IMR-90 (cell line): ENCODE measurements at regions not wholly inside any gene's neighbourhood (a gene's known extent, or its start where the extent isn't known, plus 50 kb on each side); places are given as distances from the start of the nearest gene placed in this dataset.

Experiments
- ATAC-seq: fragments of 200-7000 bp; cut with Tn5 transposase; 2 replicates; pipeline ENCODE4 v1.9.1; 2020; ENCODE audit warnings: low read depth, mild to moderate bottlenecking, moderate library complexity
- BruUV-seq: library from RNA; stranded (reverse); fragments of 400-500 nt; replicated peaks from 2 replicates; lab custom pipeline; 2021; lab: Mats Ljungman, UMichigan
- CTCF ChIA-PET: fragments of 300-600 bp; formaldehyde crosslinking; extraction: SDS; loops from one replicate; lab custom pipeline; 2021; ENCODE audit warnings: antibody characterized with exemption; lab: Yijun Ruan, JAX
- POLR2A ChIA-PET: fragments of 300-600 bp; sonication (Branson Sonifier 250); formaldehyde crosslinking; loops from one replicate; lab custom pipeline; 2022; ENCODE audit warnings: antibody characterized with exemption; ENCODE audit not compliant: unreplicated experiment; lab: Charles Lee
- DNase-seq: peaks from one replicate; pipeline ENCODE4 v3.0.0; 2013
- H2AFZ ChIP-seq: replicated peaks from 2 replicates; pipeline ENCODE3; 2013; ENCODE audit warnings: low read length, mild to moderate bottlenecking; ENCODE audit not compliant: poor library complexity
- H2AK5ac ChIP-seq: 2 replicates; pipeline ENCODE4 v1.6.1; 2013; ENCODE audit warnings: low read depth, low read length, inconsistent platforms
- H2AK9ac ChIP-seq: replicated peaks from 2 replicates; pipeline ENCODE3; 2013; ENCODE audit warnings: mild to moderate bottlenecking, low read depth, low read length, moderate library complexity; ENCODE audit not compliant: poor library complexity
- H2BK120ac ChIP-seq: 2 replicates; pipeline ENCODE4 v1.6.1; 2013; ENCODE audit warnings: low read depth, low read length, inconsistent platforms
- H2BK15ac ChIP-seq: 3 replicates; pipeline ENCODE4 v1.6.1; 2013; ENCODE audit warnings: low read depth, low read length, inconsistent platforms
- H2BK20ac ChIP-seq: 2 replicates; pipeline ENCODE4 v1.6.1; 2013; ENCODE audit warnings: low read depth, mild to moderate bottlenecking, inconsistent platforms, low read length, moderate library complexity
- H2BK5ac ChIP-seq: 2 replicates; pipeline ENCODE4 v1.6.1; 2013; ENCODE audit warnings: mild to moderate bottlenecking, low read depth, low read length, inconsistent platforms; ENCODE audit not compliant: poor library complexity, severe bottlenecking
- H3K14ac ChIP-seq: replicated peaks from 2 replicates; pipeline ENCODE4 v1.6.1; 2013; ENCODE audit warnings: low read depth, low read length, inconsistent platforms
- H3K18ac ChIP-seq: 2 replicates; pipeline ENCODE4 v1.6.1; 2013; ENCODE audit warnings: low read depth, low read length, control low read depth
- H3K23ac ChIP-seq: 2 replicates; pipeline ENCODE4 v1.6.1; 2013; ENCODE audit warnings: low read depth, low read length, inconsistent platforms
- H3K27ac ChIP-seq: 2 replicates; pipeline ENCODE4 v1.5.1; 2013; ENCODE audit warnings: mild to moderate bottlenecking, control low read depth, low read length; ENCODE audit not compliant: insufficient read depth
- H3K27me3 ChIP-seq: 2 replicates; pipeline ENCODE4 v1.6.1; 2013; ENCODE audit warnings: low read length; ENCODE audit not compliant: control insufficient read depth, insufficient read depth
- H3K36me3 ChIP-seq: 2 replicates; pipeline ENCODE4 v1.6.1; 2013; ENCODE audit warnings: low read length, mixed read lengths; ENCODE audit not compliant: control insufficient read depth, insufficient read depth
- H3K4ac ChIP-seq: 2 replicates; pipeline ENCODE4 v1.6.1; 2013; ENCODE audit warnings: low read depth, low read length, inconsistent platforms
- H3K4me1 ChIP-seq: 2 replicates; pipeline ENCODE4 v1.6.1; 2013; ENCODE audit warnings: low read length, mixed read lengths; ENCODE audit not compliant: control insufficient read depth, insufficient read depth
- H3K4me2 ChIP-seq: 2 replicates; pipeline ENCODE4 v1.6.1; 2013; ENCODE audit warnings: low read depth, mild to moderate bottlenecking, control low read depth, low read length, moderate library complexity
- H3K4me3 ChIP-seq: 2 replicates; pipeline ENCODE4 v1.5.1; 2013; ENCODE audit warnings: low read depth, mild to moderate bottlenecking, control low read depth, low read length, moderate library complexity; ENCODE audit not compliant: insufficient read depth
- H3K56ac ChIP-seq: 2 replicates; pipeline ENCODE4 v1.6.1; 2013; ENCODE audit warnings: low read length, inconsistent platforms; ENCODE audit not compliant: insufficient read depth; ENCODE audit errors: extremely low read depth
- H3K79me1 ChIP-seq, 2 experiments: 2 replicates each; pipeline ENCODE4 v1.6.1; 2013; ENCODE audit warnings: low read length in 2 of 2, inconsistent platforms in 1 of 2, low read depth in 1 of 2
- H3K9ac ChIP-seq: 2 replicates; pipeline ENCODE4 v1.6.1; 2013; ENCODE audit warnings: low read depth, low read length, control low read depth
- H3K9me1 ChIP-seq: 2 replicates; pipeline ENCODE4 v1.6.1; 2013; ENCODE audit warnings: low read length, inconsistent platforms; ENCODE audit not compliant: insufficient read depth
- H3K9me3 ChIP-seq: 2 replicates; pipeline ENCODE4 v1.6.1; 2013; ENCODE audit warnings: low read length; ENCODE audit not compliant: control insufficient read depth, insufficient read depth
- H4K20me1 ChIP-seq: 2 replicates; pipeline ENCODE4 v1.6.1; 2013; ENCODE audit warnings: low read length, inconsistent platforms; ENCODE audit not compliant: insufficient read depth
- H4K5ac ChIP-seq: 2 replicates; pipeline ENCODE4 v1.6.1; 2013; ENCODE audit warnings: mild to moderate bottlenecking, low read depth, low read length, control low read depth
- H4K8ac ChIP-seq, 2 experiments: 2 replicates each; pipeline ENCODE4 v1.6.1; 2013; ENCODE audit warnings: low read depth in 2 of 2, low read length in 2 of 2, control low read depth in 1 of 2, inconsistent platforms in 1 of 2
- H4K91ac ChIP-seq: 2 replicates; pipeline ENCODE4 v1.6.1; 2013; ENCODE audit warnings: low read depth, low read length, inconsistent platforms; ENCODE audit not compliant: insufficient read depth
- CEBPB ChIP-seq: IDR thresholded peaks from 2 replicates; pipeline ENCODE4 v1.6.1; 2012; ENCODE audit warnings: low read depth, low read length, improper control_type of control experiment
- CHD1 ChIP-seq: IDR thresholded peaks from 2 replicates; pipeline ENCODE4 v1.6.1; 2012; ENCODE audit warnings: low read depth, low read length, improper control_type of control experiment
- MAFK ChIP-seq: IDR thresholded peaks from 2 replicates; pipeline ENCODE4 v1.6.1; 2012; ENCODE audit warnings: low read depth, low read length, improper control_type of control experiment
- MAZ ChIP-seq: IDR thresholded peaks from 2 replicates; pipeline ENCODE4 v1.6.1; 2012; ENCODE audit warnings: low read depth, mild to moderate bottlenecking, low read length, improper control_type of control experiment, moderate library complexity, borderline replicate concordance
- MXI1 ChIP-seq: IDR thresholded peaks from 2 replicates; pipeline ENCODE4 v1.6.1; 2012; ENCODE audit warnings: low read depth, mild to moderate bottlenecking, low read length, moderate library complexity, borderline replicate concordance
- NFE2L2 ChIP-seq: fragments of 150-350 bp; IDR thresholded peaks from 2 replicates; pipeline ENCODE4 v1.6.1; 2016; ENCODE audit warnings: low read depth, mild to moderate bottlenecking, low read length
- POLR2A ChIP-seq: IDR thresholded peaks from 2 replicates; pipeline ENCODE4 v1.6.1; 2012; ENCODE audit warnings: mild to moderate bottlenecking, low read depth, low read length
- RAD21 ChIP-seq: IDR thresholded peaks from 2 replicates; pipeline ENCODE4 v1.6.1; 2012; ENCODE audit warnings: low read length, improper control_type of control experiment
- RCOR1 ChIP-seq: IDR thresholded peaks from 2 replicates; pipeline ENCODE4 v1.6.1; 2012; ENCODE audit warnings: mild to moderate bottlenecking, low read length, improper control_type of control experiment; ENCODE audit not compliant: insufficient replicate concordance
- RFX5 ChIP-seq: IDR thresholded peaks from 2 replicates; pipeline ENCODE4 v1.8.0; 2012; ENCODE audit warnings: low read depth, mild to moderate bottlenecking, low read length, moderate library complexity
- SMC3 ChIP-seq: fragments of 150-350 bp; IDR thresholded peaks from 2 replicates; pipeline ENCODE4 v1.6.1; 2016; ENCODE audit warnings: low read depth, mild to moderate bottlenecking, antibody characterized with exemption, low read length, moderate library complexity
- WGBS, 2 experiments: methylation state at CpG; one replicate each; pipeline versions ENCODE4 v1.1.5 to v1.1.7; 2013; ENCODE audit warnings: missing lambda C conversion rate in 2 of 2; ENCODE audit not compliant: insufficient read length in 1 of 2; ENCODE audit errors: extremely low coverage in 2 of 2; 5-methylcytosine and 5-hydroxymethylcytosine counted together
- dilution Hi-C: fragments of 300-500 bp; cut with HindIII; formaldehyde crosslinking; loops from one replicate; pipeline ENCODE4 v1.14.3; 2018; ENCODE audit warnings: low sequenced_read_pairs; ENCODE audit not compliant: unreplicated experiment
- in situ Hi-C: fragments of 300-500 bp; cut with MboI; formaldehyde crosslinking; loops from 3 replicates; pipeline ENCODE4 v1.14.3; 2019; ENCODE audit warnings: low sequenced_read_pairs, inconsistent platforms, mixed read lengths
- intact Hi-C: fragments of 100-400 bp; cut with micrococcal nuclease; formaldehyde crosslinking; loops from 2 replicates; pipeline ENCODE4 v1.10.0; 2022
- TF ChIP-seq, protein P1 (sequence below): conservative IDR thresholded peaks from 2 replicates; pipeline ENCODE4 v1.5.1; 2012; ENCODE audit warnings: mild to moderate bottlenecking, low read depth, low read length, improper control_type of control experiment
- TF ChIP-seq, protein P2 (sequence below): fragments of 150-350 bp; IDR thresholded peaks from 2 replicates; pipeline ENCODE4 v1.6.1; 2017; ENCODE audit warnings: mild to moderate bottlenecking, antibody characterized with exemption, low read length, low read depth

DNA sequence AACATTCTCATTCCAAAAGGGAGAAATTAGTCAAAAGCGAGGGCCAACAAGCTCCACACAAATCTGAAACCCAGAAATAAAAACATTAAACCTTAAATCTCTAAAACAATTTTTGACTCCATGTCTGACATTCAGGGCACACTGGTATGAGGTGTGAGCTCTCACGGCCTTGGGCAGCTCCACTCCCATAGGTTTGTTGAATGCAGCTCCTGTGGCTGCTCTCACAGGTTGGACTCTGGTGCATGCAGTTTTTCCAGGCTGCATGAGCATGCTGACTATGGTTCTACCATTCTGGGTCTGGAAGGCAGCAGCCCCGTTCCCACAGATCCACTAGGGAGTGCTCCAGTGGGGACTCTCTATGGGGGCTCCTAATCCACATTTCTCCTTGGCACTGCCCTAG, 887.1 kb upstream of the GHITM start:
- Histone ChIP-seq H3K4me2 (no peak overlapping the region), H4K91ac (no peak overlapping the region), H3K36me3 (no peaks in the 10 kb centered on the region), H2AFZ (no peak overlapping the region), H4K5ac (no peak overlapping the region), H3K79me1 (no peaks in the 10 kb centered on the region), H4K8ac (no peak overlapping the region), H3K4me3 (no peak overlapping the region), H3K56ac (no peak overlapping the region), H3K9ac (no peak overlapping the region), H2BK120ac (no peak overlapping the region), H3K27me3 (no peaks in the 10 kb centered on the region), H4K20me1 (no peaks in the 10 kb centered on the region), H3K9me3 (peaks cover 10% of the 10 kb centered on the region), H2BK5ac (no peak overlapping the region), H2AK9ac (no peak overlapping the region), H3K9me1 (no peaks in the 10 kb centered on the region), H3K4me1 (no peaks in the 10 kb centered on the region), H3K4ac (no peak overlapping the region), H2BK15ac (no peak overlapping the region), H3K14ac (no peak overlapping the region), H3K18ac (no peak overlapping the region), H3K27ac (no peak overlapping the region), H2AK5ac (no peak overlapping the region), H3K23ac (no peak overlapping the region), H2BK20ac (no peak overlapping the region)
- DNase-seq (no peak), ATAC-seq (no peak)
- ChIA-PET CTCF (no interaction called here), POLR2A (no interaction called here)
- no TSS peak for BruUV-seq
- dilution Hi-C loops = no loop called here
- TF ChIP-seq, protein P1, sequence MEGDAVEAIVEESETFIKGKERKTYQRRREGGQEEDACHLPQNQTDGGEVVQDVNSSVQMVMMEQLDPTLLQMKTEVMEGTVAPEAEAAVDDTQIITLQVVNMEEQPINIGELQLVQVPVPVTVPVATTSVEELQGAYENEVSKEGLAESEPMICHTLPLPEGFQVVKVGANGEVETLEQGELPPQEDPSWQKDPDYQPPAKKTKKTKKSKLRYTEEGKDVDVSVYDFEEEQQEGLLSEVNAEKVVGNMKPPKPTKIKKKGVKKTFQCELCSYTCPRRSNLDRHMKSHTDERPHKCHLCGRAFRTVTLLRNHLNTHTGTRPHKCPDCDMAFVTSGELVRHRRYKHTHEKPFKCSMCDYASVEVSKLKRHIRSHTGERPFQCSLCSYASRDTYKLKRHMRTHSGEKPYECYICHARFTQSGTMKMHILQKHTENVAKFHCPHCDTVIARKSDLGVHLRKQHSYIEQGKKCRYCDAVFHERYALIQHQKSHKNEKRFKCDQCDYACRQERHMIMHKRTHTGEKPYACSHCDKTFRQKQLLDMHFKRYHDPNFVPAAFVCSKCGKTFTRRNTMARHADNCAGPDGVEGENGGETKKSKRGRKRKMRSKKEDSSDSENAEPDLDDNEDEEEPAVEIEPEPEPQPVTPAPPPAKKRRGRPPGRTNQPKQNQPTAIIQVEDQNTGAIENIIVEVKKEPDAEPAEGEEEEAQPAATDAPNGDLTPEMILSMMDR = no peak
- TF ChIP-seq RCOR1 (no peak), RAD21 (no peak), RFX5 (no peak), CEBPB (no peak), CHD1 (no peak), MXI1 (no peak), MAFK (no peak), SMC3 (no peak), MAZ (no peak), POLR2A (no peak), NFE2L2 (no peak)
- TF ChIP-seq, protein P2, sequence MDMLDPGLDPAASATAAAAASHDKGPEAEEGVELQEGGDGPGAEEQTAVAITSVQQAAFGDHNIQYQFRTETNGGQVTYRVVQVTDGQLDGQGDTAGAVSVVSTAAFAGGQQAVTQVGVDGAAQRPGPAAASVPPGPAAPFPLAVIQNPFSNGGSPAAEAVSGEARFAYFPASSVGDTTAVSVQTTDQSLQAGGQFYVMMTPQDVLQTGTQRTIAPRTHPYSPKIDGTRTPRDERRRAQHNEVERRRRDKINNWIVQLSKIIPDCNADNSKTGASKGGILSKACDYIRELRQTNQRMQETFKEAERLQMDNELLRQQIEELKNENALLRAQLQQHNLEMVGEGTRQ = no peak
- in situ Hi-C loops = no loop called here
- WGBS, 2 experiments = no CpG with 5 or more reads among the region's 3 CpGs
- intact Hi-C loops = no loop called here
